Subcutaneous abdominal adipose tissue (tissue), 5 donors: ENCODE measurements at regions not wholly inside any gene's neighbourhood (a gene's known extent, or its start where the extent isn't known, plus 50 kb on each side); places are given as distances from the start of the nearest gene placed in this dataset.
"Not testable (repeated sequence)": the region's sequence is repeated elsewhere in the genome, so short reads cannot be mapped to it uniquely, and the experiment has no call there.

Source experiments
- H3K27ac ChIP-seq: one replicate; pipeline ENCODE4 v1.7.0; 2013; ENCODE audit warnings: low read depth, mild to moderate bottlenecking, inconsistent platforms, low read length, moderate library complexity
- H3K27me3 ChIP-seq, 5 donors: one replicate each; pipeline ENCODE4 v1.7.0; 2013; ENCODE audit warnings: low read length in 5 of 5, inconsistent platforms in 1 of 5; ENCODE audit not compliant: control insufficient read depth in 5 of 5, insufficient read depth in 4 of 5
- H3K36me3 ChIP-seq, 5 donors: one replicate each; pipeline ENCODE4 v1.7.0; 2013; ENCODE audit warnings: low read length in 5 of 5; ENCODE audit not compliant: control insufficient read depth in 5 of 5, insufficient read depth in 5 of 5
- H3K4me1 ChIP-seq, 5 donors: one replicate each; pipeline ENCODE4 v1.7.0; 2013; ENCODE audit warnings: low read length in 5 of 5, mild to moderate bottlenecking in 3 of 5, moderate library complexity in 1 of 5; ENCODE audit not compliant: control insufficient read depth in 5 of 5, insufficient read depth in 5 of 5
- H3K4me3 ChIP-seq, 5 donors: one replicate each; pipeline ENCODE4 v1.7.0; 2013; ENCODE audit warnings: low read length in 5 of 5, low read depth in 1 of 5
- H3K9ac ChIP-seq, 5 donors: one replicate each; pipeline ENCODE4 v1.7.0; 2013; ENCODE audit warnings: low read length in 5 of 5, mild to moderate bottlenecking in 4 of 5, moderate library complexity in 3 of 5
- H3K9me3 ChIP-seq, 5 donors: one replicate each; pipeline ENCODE4 v1.7.0; 2013; ENCODE audit warnings: low read length in 5 of 5; ENCODE audit not compliant: control insufficient read depth in 5 of 5
- donor health status: healthy.
- donor health status: healthy.
- donor health status: healthy.
- donor health status: healthy.
- donor health status: healthy.

- Histone ChIP-seq H3K4me1 (peaks cover 0 to 2% (median 0%) of the 10 kb centered on the region in 5 donors), H3K4me3 (no peak overlapping the region), H3K9ac (no peak overlapping the region), H3K9me3 (no peaks in the 10 kb centered on the region), H3K27ac (no peak overlapping the region), H3K36me3 (no peaks in the 10 kb centered on the region), H3K27me3 (no peaks in the 10 kb centered on the region)
These were observed 98.4 kb upstream of the EEPD1 start for GRCh38 chr7:36054637-36055036.

GRCh38 chr7:36055207-36055606 is 97.8 kb upstream of the EEPD1 start:
- peaks cover 0 to 2% (median 0%) of the 10 kb centered on the region in 5 donors for H3K4me1 ChIP-seq
- no peak overlapping the region for H3K4me3 ChIP-seq

GRCh38 chr7:36057323-36057722 is 95.7 kb upstream of the EEPD1 start:
- Histone ChIP-seq H3K27ac (no peak overlapping the region), H3K4me1 (peaks cover 0 to 8% (median 7%) of the 10 kb centered on the region in 5 donors), H3K36me3 (no peaks in the 10 kb centered on the region), H3K27me3 (no peaks in the 10 kb centered on the region), H3K9me3 (no peaks in the 10 kb centered on the region), H3K9ac (no peak overlapping the region), H3K4me3 (no peak overlapping the region)

More at GRCh38 chr7:36055207-36055606, 97.8 kb upstream of the EEPD1 start:
- Histone ChIP-seq H3K9me3 (no peaks in the 10 kb centered on the region), H3K9ac (no peak overlapping the region), H3K27me3 (no peaks in the 10 kb centered on the region), H3K36me3 (no peaks in the 10 kb centered on the region), H3K27ac (no peak overlapping the region)

- Histone ChIP-seq H3K4me1 (peaks cover 0 to 15% (median 13%) of the 10 kb centered on the region in 5 donors), H3K36me3 (no peaks in the 10 kb centered on the region), H3K4me3 (no peak overlapping the region), H3K27ac (no peak overlapping the region), H3K27me3 (no peaks in the 10 kb centered on the region), H3K9me3 (no peaks in the 10 kb centered on the region), H3K9ac (no peak overlapping the region)
These were observed 94.9 kb upstream of the EEPD1 start for GRCh38 chr7:36058020-36058592.

GRCh38 chr7:36060388-36060787 is 92.7 kb upstream of the EEPD1 start:
- not testable (repeated sequence) for H3K9me3 ChIP-seq, H3K4me3 ChIP-seq, H3K27me3 ChIP-seq, H3K36me3 ChIP-seq, H3K27ac ChIP-seq, H3K9ac ChIP-seq
- peaks cover 0 to 20% (median 13%) of the 10 kb centered on the region in 5 donors for H3K4me1 ChIP-seq

GRCh38 chr7:36062154-36062815 is 90.8 kb upstream of the EEPD1 start:
- no peaks in the 10 kb centered on the region for H3K9me3 ChIP-seq
- H3K4me1 ChIP-seq: peaks cover 0 to 20% (median 13%) of the 10 kb centered on the region in 5 donors
- H3K9ac ChIP-seq: peak overlapping the region in 1 of 5 donors; percentile 20
- H3K27ac ChIP-seq: peak overlapping the region; percentile 22
- H3K4me3 ChIP-seq: no peak overlapping the region
- H3K27me3 ChIP-seq: no peaks in the 10 kb centered on the region
- H3K36me3 ChIP-seq: no peaks in the 10 kb centered on the region

- peaks cover 2 to 33% (median 22%) of the 10 kb centered on the region in 5 donors for H3K4me1 ChIP-seq
- no peaks in the 10 kb centered on the region for H3K9me3 ChIP-seq
- H3K36me3 ChIP-seq: no peaks in the 10 kb centered on the region
- H3K4me3 ChIP-seq: no peak overlapping the region
- no peaks in the 10 kb centered on the region for H3K27me3 ChIP-seq
- H3K9ac ChIP-seq: no peak overlapping the region
- no peak overlapping the region for H3K27ac ChIP-seq
These were observed 88.4 kb upstream of the EEPD1 start for GRCh38 chr7:36064676-36065075.

- not testable (repeated sequence) for H3K9ac ChIP-seq, H3K27ac ChIP-seq, H3K27me3 ChIP-seq, H3K4me3 ChIP-seq, H3K36me3 ChIP-seq, H3K9me3 ChIP-seq
- H3K4me1 ChIP-seq: peaks cover 4 to 38% (median 22%) of the 10 kb centered on the region in 5 donors
These were observed 87.3 kb upstream of the EEPD1 start for GRCh38 chr7:36065563-36066342.

GRCh38 chr7:36066343-36066664 is 86.8 kb upstream of the EEPD1 start:
- Histone ChIP-seq H3K36me3 (no peaks in the 10 kb centered on the region), H3K9ac (no peak overlapping the region), H3K4me1 (peaks cover 4 to 42% (median 22%) of the 10 kb centered on the region in 5 donors), H3K27ac (no peak overlapping the region), H3K4me3 (no peak overlapping the region), H3K9me3 (no peaks in the 10 kb centered on the region), H3K27me3 (no peaks in the 10 kb centered on the region)

GRCh38 chr7:36070230-36070629 is 82.8 kb upstream of the EEPD1 start:
- Histone ChIP-seq H3K4me1 (peaks cover 10 to 52% (median 26%) of the 10 kb centered on the region in 5 donors), H3K9ac (peak overlapping the region in 1 of 5 donors; percentile 14), H3K9me3 (peaks cover 0 to 2% (median 0%) of the 10 kb centered on the region in 5 donors), H3K27ac (no peak overlapping the region), H3K27me3 (no peaks in the 10 kb centered on the region), H3K4me3 (no peak overlapping the region), H3K36me3 (no peaks in the 10 kb centered on the region)
